B cell (primary cell): ENCODE measurements at regions not wholly inside any gene's neighbourhood (a gene's known extent, or its start where the extent isn't known, plus 50 kb on each side); places are given as distances from the start of the nearest gene placed in this dataset.

Source experiments
- ATAC-seq: fragments of 200-7000 bp; cut with Tn5 transposase; one replicate; pipeline ENCODE4 v1.10.0; 2021; ENCODE audit warnings: low read depth, mild to moderate bottlenecking, moderate number of reproducible peaks, moderate library complexity
- CTCF ChIA-PET: fragments of 350-600 bp; sonication (Branson Sonifier 250); formaldehyde crosslinking; loops from one replicate; lab custom pipeline; 2021; ENCODE audit warnings: antibody characterized with exemption, inconsistent platforms; lab: Charles Lee
- POLR2A ChIA-PET: fragments of 350-600 bp; sonication (Branson Sonifier 250); formaldehyde crosslinking; loops from one replicate; lab custom pipeline; 2021; ENCODE audit warnings: antibody characterized with exemption; lab: Charles Lee
- DNase-seq: peaks from one replicate; pipeline ENCODE4 v3.0.0; 2013
- H2AFZ ChIP-seq: 2 replicates; pipeline ENCODE4 v1.6.1; 2012; ENCODE audit warnings: mild to moderate bottlenecking, low read depth, low read length; ENCODE audit not compliant: insufficient read depth, poor library complexity, severe bottlenecking
- H3K27ac ChIP-seq, 2 donors: 1 replicate in 1 of 2; 2 replicates in 1 of 2; pipeline ENCODE4 v1.5.1; 2012 to 2013; ENCODE audit warnings: low read length in 2 of 2, mild to moderate bottlenecking in 2 of 2, moderate library complexity in 1 of 2
- H3K27me3 ChIP-seq, 4 experiments: fragments of 200-600 bp in 1 of 4; sonication (generic) in 1 of 4; replicated peaks in 1 of 4; 1 replicate in 2 of 4; 2 replicates in 2 of 4; pipeline versions ENCODE4 v1.6.1 to v1.7.0; 2013 to 2016; ENCODE audit warnings: low read length in 3 of 4, mild to moderate bottlenecking in 2 of 4, mixed read lengths in 1 of 4, moderate library complexity in 1 of 4; ENCODE audit not compliant: insufficient read depth in 4 of 4, control insufficient read depth in 3 of 4; ENCODE audit errors: control extremely low read depth in 1 of 4
- H3K36me3 ChIP-seq, 2 experiments: replicated peaks in 1 of 2; 1 replicate in 1 of 2; 2 replicates in 1 of 2; pipeline versions ENCODE4 v1.6.1 to v1.7.1; 2013; ENCODE audit warnings: low read length in 1 of 2; ENCODE audit not compliant: insufficient read depth in 2 of 2, control insufficient read depth in 1 of 2; ENCODE audit errors: control extremely low read depth in 1 of 2, extremely low read depth in 1 of 2
- H3K4me1 ChIP-seq, 2 donors: fragments of 200-600 bp in 1 of 2; sonication (generic) in 1 of 2; 1 replicate in 1 of 2; 2 replicates in 1 of 2; pipeline versions ENCODE4 v1.5.1 to v1.6.1; 2013 to 2017; ENCODE audit warnings: low read length in 2 of 2; ENCODE audit not compliant: control insufficient read depth in 2 of 2, insufficient read depth in 2 of 2
- H3K4me2 ChIP-seq: replicated peaks from 2 replicates; pipeline ENCODE3; 2012; ENCODE audit warnings: mild to moderate bottlenecking, low read depth, low read length; ENCODE audit not compliant: poor library complexity, severe bottlenecking
- H3K4me3 ChIP-seq, 5 experiments: fragments of 200-600 bp in 1 of 5; sonication (generic) in 1 of 5; 1 replicate in 3 of 5; 2 replicates in 2 of 5; pipeline versions ENCODE4 v1.5.1 to v1.7.0; 2011 to 2016; ENCODE audit warnings: low read length in 4 of 5, mild to moderate bottlenecking in 4 of 5, low read depth in 2 of 5, control low read depth in 1 of 5, moderate library complexity in 1 of 5; ENCODE audit not compliant: insufficient read depth in 1 of 5; ENCODE audit errors: control extremely low read depth in 1 of 5, extremely low read depth in 1 of 5
- H3K79me2 ChIP-seq: fragments of 200-600 bp; sonication (generic); one replicate; pipeline ENCODE4 v1.6.0; 2016; ENCODE audit warnings: low read length; ENCODE audit not compliant: control insufficient read depth, insufficient read depth
- H3K9ac ChIP-seq: fragments of 200-600 bp; sonication (generic); 2 replicates; pipeline ENCODE4 v1.6.1; 2017; ENCODE audit warnings: mild to moderate bottlenecking, low read length, moderate library complexity
- H3K9me3 ChIP-seq, 3 donors: one replicate each; pipeline versions ENCODE4 v1.6.1 to v1.7.1; 2013; ENCODE audit warnings: low read length in 2 of 3; ENCODE audit not compliant: control insufficient read depth in 2 of 3, insufficient read depth in 1 of 3; ENCODE audit errors: control extremely low read depth in 1 of 3
- H4K20me1 ChIP-seq: 2 replicates; pipeline ENCODE4 v1.6.0; 2012; ENCODE audit warnings: mild to moderate bottlenecking, low read length; ENCODE audit not compliant: insufficient read depth, control insufficient read depth, poor library complexity, severe bottlenecking
- H3K27ac Mint-ChIP-seq: one replicate; pipeline ENCODE4 v1.8.0; 2021; ENCODE audit warnings: mixed read lengths
- H3K27me3 Mint-ChIP-seq: one replicate; pipeline ENCODE4 v1.8.0; 2021; ENCODE audit warnings: mixed read lengths
- H3K4me1 Mint-ChIP-seq: one replicate; pipeline ENCODE4 v1.8.0; 2021; ENCODE audit warnings: mixed read lengths
- H3K4me3 Mint-ChIP-seq: one replicate; pipeline ENCODE4 v1.8.0; 2021; ENCODE audit warnings: mixed read lengths
- H3K9me3 Mint-ChIP-seq: one replicate; pipeline ENCODE4 v1.8.0; 2022; ENCODE audit warnings: mixed read lengths; ENCODE audit not compliant: insufficient read depth
- EZH2 ChIP-seq: IDR thresholded peaks from 2 replicates; pipeline ENCODE4 v1.6.1; 2012; ENCODE audit warnings: borderline replicate concordance, low read depth, mild to moderate bottlenecking, moderate library complexity, low read length; ENCODE audit not compliant: insufficient read depth, poor library complexity, severe bottlenecking
- whole genome bisulfite sequencing: methylation state at CpG from one replicate; pipeline ENCODE4 v1.1.5; 2013; ENCODE audit warnings: missing lambda C conversion rate; ENCODE audit not compliant: insufficient coverage; 5-methylcytosine and 5-hydroxymethylcytosine counted together
- intact Hi-C: fragments of 100-400 bp; cut with micrococcal nuclease; formaldehyde crosslinking; loops from one replicate; pipeline ENCODE4 v1.10.0; 2022
- TF ChIP-seq, protein P1 (sequence below): fragments of 200-600 bp; IDR thresholded peaks from one replicate; pipeline ENCODE4 v1.8.0; 2022; ENCODE audit warnings: antibody characterized with exemption, mild to moderate bottlenecking

DNA sequence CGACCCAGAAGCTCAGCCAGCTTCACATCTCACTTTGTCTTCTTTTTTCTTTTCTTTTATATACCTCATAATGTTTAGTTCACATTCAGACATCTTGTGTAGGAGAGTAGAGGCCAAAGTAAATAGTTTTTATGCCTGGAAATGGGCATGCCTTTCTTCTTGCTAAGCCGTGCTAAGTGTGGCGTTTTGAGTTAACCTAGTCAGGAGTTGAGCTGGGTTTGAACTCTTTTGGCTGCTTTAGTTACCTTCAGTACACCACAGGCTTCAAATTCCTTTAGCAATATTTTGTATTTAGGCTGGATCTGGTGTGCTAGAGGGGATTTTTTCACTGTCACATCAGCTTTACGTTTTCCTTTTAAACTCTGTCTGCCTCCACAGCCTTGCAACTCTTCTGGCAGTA lies 300.8 kb downstream of the ZNF674 start:
- H3K4me1 Mint-ChIP-seq: no peaks in the 10 kb centered on the region
- H3K36me3 ChIP-seq: no peaks in the 10 kb centered on the region

DNA sequence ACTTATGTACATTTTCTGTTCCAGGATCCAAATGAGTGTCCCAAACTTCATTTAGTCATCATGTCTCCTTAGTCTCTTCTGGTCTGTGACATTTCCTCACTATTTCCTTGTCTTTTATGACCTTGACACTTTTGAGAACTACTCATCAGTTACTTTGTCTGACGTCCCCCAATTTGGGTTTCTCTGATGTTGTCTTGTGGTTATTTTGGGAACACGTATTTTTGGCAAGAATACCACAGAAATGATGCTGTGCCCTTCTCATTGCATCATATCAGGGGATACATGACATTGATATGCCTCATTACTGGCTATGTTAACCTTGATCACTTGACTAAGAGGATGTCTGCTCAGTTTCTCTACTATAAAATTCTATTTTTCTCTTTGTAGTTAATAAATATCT lies 308.8 kb downstream of the ZNF674 start:
- Histone ChIP-seq H3K9me3 (no peaks in the 10 kb centered on the region), H3K4me2 (no peak overlapping the region), H3K79me2 (no peaks in the 10 kb centered on the region), H3K27ac (no peak overlapping the region), H3K4me1 (no peaks in the 10 kb centered on the region), H3K9ac (no peak overlapping the region), H3K36me3 (no peaks in the 10 kb centered on the region), H2AFZ (no peak overlapping the region), H3K27me3 (no peaks in the 10 kb centered on the region), H3K4me3 (no peak overlapping the region), H4K20me1 (no peaks in the 10 kb centered on the region)
- Mint-ChIP-seq H3K4me3 (no peak overlapping the region), H3K27me3 (no peaks in the 10 kb centered on the region), H3K9me3 (no peaks in the 10 kb centered on the region), H3K27ac (no peak overlapping the region), H3K4me1 (no peaks in the 10 kb centered on the region)
- POLR2A ChIA-PET: no interaction called here
- ATAC-seq: no peak
- TF ChIP-seq EZH2: no peak
- TF ChIP-seq, protein P1, sequence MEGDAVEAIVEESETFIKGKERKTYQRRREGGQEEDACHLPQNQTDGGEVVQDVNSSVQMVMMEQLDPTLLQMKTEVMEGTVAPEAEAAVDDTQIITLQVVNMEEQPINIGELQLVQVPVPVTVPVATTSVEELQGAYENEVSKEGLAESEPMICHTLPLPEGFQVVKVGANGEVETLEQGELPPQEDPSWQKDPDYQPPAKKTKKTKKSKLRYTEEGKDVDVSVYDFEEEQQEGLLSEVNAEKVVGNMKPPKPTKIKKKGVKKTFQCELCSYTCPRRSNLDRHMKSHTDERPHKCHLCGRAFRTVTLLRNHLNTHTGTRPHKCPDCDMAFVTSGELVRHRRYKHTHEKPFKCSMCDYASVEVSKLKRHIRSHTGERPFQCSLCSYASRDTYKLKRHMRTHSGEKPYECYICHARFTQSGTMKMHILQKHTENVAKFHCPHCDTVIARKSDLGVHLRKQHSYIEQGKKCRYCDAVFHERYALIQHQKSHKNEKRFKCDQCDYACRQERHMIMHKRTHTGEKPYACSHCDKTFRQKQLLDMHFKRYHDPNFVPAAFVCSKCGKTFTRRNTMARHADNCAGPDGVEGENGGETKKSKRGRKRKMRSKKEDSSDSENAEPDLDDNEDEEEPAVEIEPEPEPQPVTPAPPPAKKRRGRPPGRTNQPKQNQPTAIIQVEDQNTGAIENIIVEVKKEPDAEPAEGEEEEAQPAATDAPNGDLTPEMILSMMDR: no peak
- no peak for DNase-seq
- intact Hi-C loops: no loop called here
- WGBS: no CpG with 5 or more reads among the region's 2 CpGs
- CTCF ChIA-PET: no interaction called here

More for the DNA sequence above, 300.8 kb downstream of the ZNF674 start:
- Histone ChIP-seq H3K4me2 (no peak overlapping the region), H2AFZ (no peak overlapping the region), H3K27me3 (no peaks in the 10 kb centered on the region), H3K9ac (no peak overlapping the region), H3K4me1 (no peaks in the 10 kb centered on the region), H4K20me1 (no peaks in the 10 kb centered on the region), H3K27ac (no peak overlapping the region), H3K9me3 (no peaks in the 10 kb centered on the region), H3K79me2 (no peaks in the 10 kb centered on the region), H3K4me3 (no peak overlapping the region)
- intact Hi-C loops: no loop called here
- ChIA-PET CTCF (no interaction called here), POLR2A (no interaction called here)
- no CpG with 5 or more reads among the region's 4 CpGs for WGBS
- no peaks in the 10 kb centered on the region for H3K27me3 Mint-ChIP-seq
- no peaks in the 10 kb centered on the region for H3K9me3 Mint-ChIP-seq
- no peak overlapping the region for H3K27ac Mint-ChIP-seq
- DNase-seq (no peak), ATAC-seq (no peak)
- no peak overlapping the region for H3K4me3 Mint-ChIP-seq
- TF ChIP-seq, protein P1: no peak
- TF ChIP-seq EZH2: no peak
